Islet precursor cell (in vitro differentiated cells): ENCODE measurements at regions not wholly inside any gene's neighbourhood (a gene's known extent, or its start where the extent isn't known, plus 50 kb on each side); places are given as distances from the start of the nearest gene placed in this dataset.
"Not testable (repeated sequence)": the region's sequence is repeated elsewhere in the genome, so short reads cannot be mapped to it uniquely, and the experiment has no call there.

Experiments
- DNase-seq: peaks from one replicate; pipeline ENCODE4 v3.0.0-alpha.2; 2018

- DNase-seq, result no peak
These were observed 138.3 kb downstream of the CCDC71L start for GRCh38 chr7:106522696-106523095.

GRCh38 chr7:106521541-106521940 is 139.4 kb downstream of the CCDC71L start:
- no peak for DNase-seq

GRCh38 chr7:106520962-106521514 is 139.9 kb downstream of the CCDC71L start:
- no peak for DNase-seq

- no peak for DNase-seq
These were observed 142.0 kb downstream of the CCDC71L start for GRCh38 chr7:106518967-106519366.

GRCh38 chr7:106518239-106518638 is 142.7 kb downstream of the CCDC71L start:
- no peak for DNase-seq

GRCh38 chr7:106517508-106517907 is 143.4 kb downstream of the CCDC71L start:
- DNase-seq, result no peak

- no peak for DNase-seq
These were observed 145.6 kb downstream of the CCDC71L start for GRCh38 chr7:106515321-106515720.

- DNase-seq, result no peak
These were observed 146.1 kb downstream of the CCDC71L start for GRCh38 chr7:106514881-106515280.

- DNase-seq, result no peak
These were observed 148.7 kb downstream of the CCDC71L start for GRCh38 chr7:106512217-106512616.

- DNase-seq, result no peak
These were observed 156.3 kb downstream of the CCDC71L start for GRCh38 chr7:106504645-106505044.

- DNase-seq, result no peak
These were observed 156.8 kb downstream of the CCDC71L start for GRCh38 chr7:106504207-106504606.

GRCh38 chr7:106503626-106504025 is 157.3 kb downstream of the CCDC71L start:
- DNase-seq, result no peak

- DNase-seq, result no peak
These were observed 159.1 kb downstream of the CCDC71L start for GRCh38 chr7:106501605-106502580.

GRCh38 chr7:106499897-106500296 is 161.1 kb downstream of the CCDC71L start:
- DNase-seq, result no peak

GRCh38 chr7:106498005-106498404 is 163.0 kb downstream of the CCDC71L start:
- not testable (repeated sequence) for DNase-seq

- no peak for DNase-seq
These were observed 167.8 kb downstream of the CCDC71L start for GRCh38 chr7:106493041-106493731.

GRCh38 chr7:106488465-106488864 is 172.5 kb downstream of the CCDC71L start:
- no peak for DNase-seq

- DNase-seq, result no peak
These were observed 173.1 kb downstream of the CCDC71L start for GRCh38 chr7:106487892-106488291.

GRCh38 chr7:106486331-106486730 is 174.6 kb downstream of the CCDC71L start:
- no peak for DNase-seq

GRCh38 chr7:106485919-106486318 is 175.0 kb downstream of the CCDC71L start:
- no peak for DNase-seq

- no peak for DNase-seq
These were observed 175.9 kb downstream of the CCDC71L start for GRCh38 chr7:106485031-106485551.

- no peak for DNase-seq
These were observed 176.4 kb downstream of the CCDC71L start for GRCh38 chr7:106484562-106484961.

GRCh38 chr7:106482091-106482490 is 178.9 kb downstream of the CCDC71L start:
- DNase-seq, result no peak
